Gastrocnemius medialis (tissue), 4 donors: ENCODE measurements at regions not wholly inside any gene's neighbourhood (a gene's known extent, or its start where the extent isn't known, plus 50 kb on each side); places are given as distances from the start of the nearest gene placed in this dataset.

Experiments used
- ATAC-seq, 2 donors: fragments of 150-250 bp; one replicate each; pipeline ENCODE4 v1.9.1; 2016
- DNase-seq, 2 donors: peaks; one replicate each; pipeline ENCODE4 v3.0.0-alpha.2; 2019
- H3K27ac ChIP-seq, 4 donors: fragments of 200-600 bp; sonication (generic); 1 replicate in 1 of 4; 2 replicates in 3 of 4; pipeline ENCODE4 v1.5.1; 2016 to 2018; ENCODE audit warnings: mild to moderate bottlenecking in 2 of 4, moderate library complexity in 1 of 4
- H3K27me3 ChIP-seq, 3 donors: fragments of 200-600 bp; sonication (generic) in 2 of 3; 1 replicate in 1 of 3; 2 replicates in 2 of 3; pipeline versions ENCODE4 v1.5.1 to v1.6.0; 2016 to 2019; ENCODE audit warnings: mild to moderate bottlenecking in 1 of 3, moderate library complexity in 1 of 3
- H3K36me3 ChIP-seq, 2 donors: fragments of 200-600 bp; sonication (generic) in 1 of 2; one replicate each; pipeline ENCODE4 v1.5.1; 2017 to 2018
- H3K4me1 ChIP-seq, 2 donors: fragments of 200-600 bp; sonication (generic) in 1 of 2; one replicate each; pipeline ENCODE4 v1.5.1; 2016 to 2017; ENCODE audit warnings: mild to moderate bottlenecking in 2 of 2
- H3K4me3 ChIP-seq, 4 donors: fragments of 200-600 bp; sonication (generic) in 3 of 4; 1 replicate in 1 of 4; 2 replicates in 3 of 4; pipeline ENCODE4 v1.5.1; 2016 to 2019; ENCODE audit warnings: mild to moderate bottlenecking in 2 of 4
- H3K9me3 ChIP-seq, 3 donors: fragments of 200-600 bp; sonication (generic) in 2 of 3; 1 replicate in 1 of 3; 2 replicates in 2 of 3; pipeline ENCODE4 v1.5.1; 2016 to 2019
- CTCF ChIP-seq, 5 experiments: fragments of 450-650 bp in 3 of 5; fragments of 200-600 bp in 2 of 5; sonication (generic) in 2 of 5; IDR thresholded peaks in 4 of 5; conservative IDR thresholded peaks in 1 of 5; 1 replicate in 4 of 5; 2 replicates in 1 of 5; pipeline ENCODE4 v1.5.1; 2016 to 2019; ENCODE audit warnings: antibody characterized with exemption in 5 of 5, mild to moderate bottlenecking in 3 of 5, moderate library complexity in 3 of 5
- POLR2A ChIP-seq, 2 donors: fragments of 450-650 bp; IDR thresholded peaks; one replicate each; pipeline ENCODE4 v1.6.1; 2017; ENCODE audit warnings: antibody characterized with exemption in 2 of 2, mild to moderate bottlenecking in 2 of 2, moderate library complexity in 2 of 2
- in situ Hi-C, 4 donors: fragments of 200-750 bp; cut with MboI; loops; one replicate each; pipeline versions ENCODE4 v1.15.0 to v1.8.0; 2017; ENCODE audit warnings: low sequenced_read_pairs in 4 of 4
- intact Hi-C: fragments of 100-400 bp; cut with DNase I; formaldehyde crosslinking; loops from one replicate; pipeline ENCODE4 v1.15.1; 2023; ENCODE audit warnings: low total_unique reads

- no peak overlapping the region for H3K27ac ChIP-seq
- ATAC-seq: no peak
- H3K27me3 ChIP-seq: no peaks in the 10 kb centered on the region
- TF ChIP-seq POLR2A (IDR thresholded peaks at IDR 0.05) (no peak), CTCF (IDR thresholded peaks at IDR 0.05 in 4 of 5, conservative IDR thresholded peaks at IDR 0.05 in 1 of 5) (no peak)
- no peak overlapping the region for H3K4me3 ChIP-seq
- no peak for DNase-seq
- in situ Hi-C loops (no loop called here), intact Hi-C loops (no loop called here)
- no peaks in the 10 kb centered on the region for H3K36me3 ChIP-seq
- H3K4me1 ChIP-seq: peaks cover 0 to 6% of the 10 kb centered on the region in 2 donors
- no peaks in the 10 kb centered on the region for H3K9me3 ChIP-seq
Observed at GRCh38 chr3:13195374-13195773, 122.1 kb upstream of the IQSEC1 start.

- peaks cover 0 to 6% of the 10 kb centered on the region in 2 donors for H3K4me1 ChIP-seq
- no peaks in the 10 kb centered on the region for H3K36me3 ChIP-seq
- in situ Hi-C loops: no loop called here
- no peaks in the 10 kb centered on the region for H3K27me3 ChIP-seq
- no peak overlapping the region for H3K4me3 ChIP-seq
- no peaks in the 10 kb centered on the region for H3K9me3 ChIP-seq
- DNase-seq (no peak), ATAC-seq (no peak)
- H3K27ac ChIP-seq: no peak overlapping the region
- TF ChIP-seq POLR2A (IDR thresholded peaks at IDR 0.05) (no peak), CTCF (IDR thresholded peaks at IDR 0.05 in 4 of 5, conservative IDR thresholded peaks at IDR 0.05 in 1 of 5) (no peak)
- intact Hi-C loops: no loop called here
Observed at GRCh38 chr3:13194285-13195209, 121.3 kb upstream of the IQSEC1 start.

- H3K4me1 ChIP-seq: peaks cover 0 to 6% of the 10 kb centered on the region in 2 donors
- H3K27me3 ChIP-seq: no peaks in the 10 kb centered on the region
- no peak overlapping the region for H3K27ac ChIP-seq
- H3K36me3 ChIP-seq: no peaks in the 10 kb centered on the region
- no peak overlapping the region for H3K4me3 ChIP-seq
- intact Hi-C loops (no loop called here), in situ Hi-C loops (no loop called here)
- TF ChIP-seq CTCF (IDR thresholded peaks at IDR 0.05 in 4 of 5, conservative IDR thresholded peaks at IDR 0.05 in 1 of 5) (no peak), POLR2A (IDR thresholded peaks at IDR 0.05) (no peak)
- ATAC-seq (peak; percentile 38 to 46), DNase-seq (peak in 1 of 2 donors; percentile 56)
- H3K9me3 ChIP-seq: no peaks in the 10 kb centered on the region
Observed at GRCh38 chr3:13193320-13194284, 120.4 kb upstream of the IQSEC1 start.

GRCh38 chr3:13192471-13193213 lies 119.4 kb upstream of the IQSEC1 start:
- peaks cover 0 to 6% of the 10 kb centered on the region in 2 donors for H3K4me1 ChIP-seq
- H3K27ac ChIP-seq: no peak overlapping the region
- ATAC-seq: no peak
- TF ChIP-seq POLR2A (IDR thresholded peaks at IDR 0.05) (no peak), CTCF (IDR thresholded peaks at IDR 0.05 in 4 of 5, conservative IDR thresholded peaks at IDR 0.05 in 1 of 5) (no peak)
- in situ Hi-C loops: no loop called here
- no peak overlapping the region for H3K4me3 ChIP-seq
- no peaks in the 10 kb centered on the region for H3K27me3 ChIP-seq
- intact Hi-C loops: no loop called here
- DNase-seq: no peak
- H3K9me3 ChIP-seq: no peaks in the 10 kb centered on the region
- no peaks in the 10 kb centered on the region for H3K36me3 ChIP-seq
